ENCODE measurements at regions not wholly inside any gene's neighbourhood (a gene's known extent, or its start where the extent isn't known, plus 50 kb on each side); places are given as distances from the start of the nearest gene placed in this dataset.
"Not testable (repeated sequence)": the region's sequence is repeated elsewhere in the genome, so short reads cannot be mapped to it uniquely, and the experiment has no call there.

DNA sequence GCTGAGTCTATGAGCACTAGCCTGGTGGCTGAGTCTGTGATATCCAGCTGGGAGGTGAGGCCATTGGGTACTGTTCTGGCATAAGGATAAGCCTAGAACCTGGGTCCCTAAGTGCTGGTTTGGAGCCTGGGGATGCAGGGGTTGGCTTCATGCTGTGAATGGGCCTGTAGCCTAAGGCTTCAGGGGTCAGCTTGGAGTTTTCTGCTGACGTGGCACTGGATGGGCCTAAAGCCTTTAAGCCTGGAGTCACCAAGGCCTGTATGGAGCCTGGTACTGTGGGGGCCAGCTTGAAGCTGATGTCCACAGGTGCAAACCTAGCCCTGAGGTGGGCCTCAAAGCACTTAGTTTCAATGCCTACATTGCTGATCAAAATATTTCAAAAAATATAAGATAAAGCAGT, 979.6 kb upstream of the POU3F4 start:
- FAIRE-seq = no peak

DNA sequence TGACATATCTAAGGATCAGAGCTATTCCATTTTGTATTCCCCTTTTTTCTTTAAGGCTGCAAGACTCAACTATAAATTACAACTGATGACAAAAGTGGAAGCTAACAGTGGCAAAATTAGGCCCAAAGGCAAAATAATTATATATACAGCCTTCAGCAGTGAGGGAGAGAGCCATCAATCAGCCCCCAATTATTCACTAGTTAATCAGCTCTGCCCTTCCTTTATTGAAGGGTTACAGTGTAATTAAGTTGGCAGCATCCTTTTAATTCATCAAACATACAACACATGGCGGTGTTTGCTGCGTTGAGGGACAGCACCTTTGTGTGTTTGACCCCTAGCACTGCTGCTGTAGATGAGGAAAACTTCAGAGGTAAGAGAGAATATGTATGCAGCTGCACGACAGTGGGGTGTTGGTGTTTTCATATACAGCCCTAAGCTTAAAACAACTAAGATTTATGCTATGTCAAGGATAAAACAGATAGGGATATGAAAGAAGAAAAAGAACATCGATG, 973.9 kb upstream of the POU3F4 start:
- no peak for FAIRE-seq

DNA sequence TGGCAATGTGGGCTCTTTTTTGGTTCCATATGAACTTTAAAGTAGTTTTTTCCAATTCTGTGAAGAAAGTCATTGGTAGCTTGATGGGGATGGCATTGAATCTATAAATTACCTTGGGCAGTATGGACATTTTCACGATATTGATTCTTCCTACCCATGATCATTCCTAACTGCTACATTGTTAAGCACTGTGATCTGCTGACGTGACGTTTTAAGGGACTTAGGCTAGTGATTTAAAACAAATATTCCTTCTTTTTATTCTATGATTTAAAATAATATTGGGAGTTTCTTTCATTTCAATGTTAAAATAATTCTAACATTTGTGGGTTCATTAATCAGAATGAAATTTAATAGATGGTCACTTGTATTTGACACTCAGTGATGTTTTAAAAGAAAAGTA, 970.9 kb upstream of the POU3F4 start:
- FAIRE-seq = not testable (repeated sequence)

DNA sequence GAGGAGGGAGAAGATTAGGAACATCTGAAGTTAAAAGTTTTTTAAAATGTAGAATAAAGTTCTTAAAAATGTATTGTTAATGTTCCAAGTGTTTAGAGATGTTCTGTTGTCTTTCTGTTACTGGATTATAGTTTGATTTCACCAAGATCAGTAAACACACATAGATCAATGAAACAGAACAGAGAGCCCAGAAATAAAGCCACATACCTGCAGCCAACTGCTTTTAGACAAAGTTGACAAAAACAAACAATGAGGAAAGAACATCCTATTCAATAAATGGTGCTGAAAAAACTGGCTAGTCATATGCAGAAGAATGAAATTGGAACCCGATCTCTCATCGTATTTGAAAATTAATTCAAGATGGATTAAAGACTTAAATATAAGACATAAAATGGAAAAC, 966.3 kb upstream of the POU3F4 start:
- peak; percentile 17 for FAIRE-seq

DNA sequence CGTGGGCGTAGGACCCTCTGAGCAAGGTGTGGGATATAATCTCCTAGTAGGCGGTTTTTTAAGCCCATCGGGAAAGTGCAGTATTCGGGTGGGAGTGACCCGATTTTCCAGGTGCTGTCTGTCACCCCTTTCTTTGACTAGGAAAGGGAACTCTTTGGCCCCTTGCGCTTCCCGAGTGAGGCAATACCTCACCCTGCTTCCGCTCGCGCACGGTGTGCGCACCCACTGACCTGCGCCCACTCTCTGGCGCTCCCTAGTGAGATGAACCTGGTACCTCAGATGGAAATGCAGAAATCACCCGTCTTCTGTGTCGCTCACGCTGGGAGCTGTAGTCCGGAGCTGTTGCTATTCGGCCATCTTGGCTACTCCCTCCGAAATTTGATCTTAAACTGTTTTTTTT, 955.9 kb upstream of the POU3F4 start:
- FAIRE-seq = not testable (repeated sequence)

DNA sequence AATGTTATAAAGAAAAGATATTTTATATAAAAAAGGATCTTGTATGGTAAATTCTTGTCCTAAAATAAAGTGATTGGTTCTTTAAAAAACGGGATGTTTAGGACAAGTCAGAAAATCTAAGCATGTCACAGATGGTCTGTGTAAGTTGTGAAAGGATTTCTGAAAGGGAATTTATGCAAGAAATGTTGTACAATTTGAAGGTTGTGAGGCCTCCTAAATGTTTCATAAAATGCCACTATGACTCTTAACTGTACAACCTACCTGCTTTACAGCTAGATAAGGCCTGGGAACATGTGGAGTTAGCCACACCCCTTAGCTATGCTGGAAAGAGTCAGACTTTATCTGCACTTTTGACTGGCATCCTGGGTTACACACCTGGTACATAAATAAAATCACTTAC, 951.5 kb upstream of the POU3F4 start:
- no peak for FAIRE-seq

DNA sequence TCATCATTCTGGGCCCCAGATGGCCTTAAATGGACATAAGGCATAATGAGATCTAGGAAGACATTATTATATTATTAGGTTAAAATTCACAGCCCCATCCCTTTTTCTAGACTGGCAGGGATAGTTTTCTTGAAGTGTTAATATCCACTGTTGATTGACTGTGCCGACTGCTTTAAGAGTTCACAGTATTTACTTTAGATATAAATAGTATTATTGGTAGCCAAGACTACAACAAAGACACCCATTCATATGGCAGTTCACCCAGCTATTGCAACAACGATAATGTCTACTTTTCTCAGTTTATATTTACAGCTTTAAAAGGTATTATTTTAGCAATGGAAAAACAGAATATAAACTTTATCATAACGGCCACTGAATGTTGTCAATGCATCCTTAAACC, 922.2 kb upstream of the POU3F4 start:
- FAIRE-seq = peak; percentile 72

DNA sequence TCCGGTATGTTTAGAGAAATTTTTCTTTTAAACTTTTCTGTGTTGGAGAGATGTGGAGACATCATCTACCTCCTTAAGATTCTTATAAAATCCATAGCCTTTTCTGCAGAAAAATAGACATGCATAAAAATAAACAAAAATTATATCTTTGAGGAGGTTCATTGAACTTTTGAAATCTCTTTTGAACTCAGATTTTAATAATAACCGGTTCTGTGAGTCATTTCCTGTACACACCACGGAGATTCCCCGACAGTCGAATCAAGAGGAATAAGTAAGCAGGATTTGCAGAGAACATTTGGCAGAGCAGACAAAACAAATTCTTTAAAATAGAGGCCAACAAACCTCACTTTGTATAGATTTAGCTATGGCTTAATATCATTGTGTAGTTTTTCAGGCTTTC, 918.7 kb upstream of the POU3F4 start:
- FAIRE-seq = no peak

DNA sequence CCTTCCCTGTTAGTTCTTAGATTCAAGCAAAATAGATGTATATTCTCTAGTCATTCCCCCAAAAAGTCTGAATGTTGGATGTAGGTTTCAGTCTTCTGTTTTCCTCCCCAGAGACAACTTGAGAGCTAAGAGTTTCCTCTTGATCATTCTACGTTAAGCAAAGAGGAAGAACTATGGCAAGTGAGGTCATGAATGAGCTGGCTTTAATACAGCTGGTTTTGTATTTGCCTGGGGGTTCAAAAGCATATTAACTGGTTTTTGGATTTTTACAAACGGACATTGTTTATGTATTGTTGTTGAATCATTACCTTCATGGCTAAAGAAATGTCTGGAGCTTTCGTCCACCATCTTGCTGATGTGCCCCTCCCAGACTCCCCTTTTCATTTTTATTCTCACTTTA, 916.7 kb upstream of the POU3F4 start:
- no peak for FAIRE-seq

DNA sequence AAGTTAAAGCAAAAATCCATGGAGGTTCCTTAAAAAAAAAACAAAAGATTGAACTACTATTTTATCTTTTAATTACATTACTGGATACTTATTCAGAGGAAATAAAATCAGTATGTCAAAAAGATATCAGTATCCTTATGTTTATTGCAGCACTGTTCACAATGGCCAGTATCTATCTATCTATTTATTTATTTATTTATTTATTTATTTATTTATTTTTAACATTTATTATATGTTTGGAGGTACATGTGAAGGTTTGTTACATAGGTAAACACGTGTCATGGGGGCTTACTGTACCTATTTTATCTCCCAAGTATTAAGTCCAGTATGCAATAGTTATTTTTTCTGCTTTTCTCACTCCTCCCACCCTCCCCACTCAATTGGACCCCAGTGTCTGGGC, 881.1 kb upstream of the POU3F4 start:
- FAIRE-seq = no peak

DNA sequence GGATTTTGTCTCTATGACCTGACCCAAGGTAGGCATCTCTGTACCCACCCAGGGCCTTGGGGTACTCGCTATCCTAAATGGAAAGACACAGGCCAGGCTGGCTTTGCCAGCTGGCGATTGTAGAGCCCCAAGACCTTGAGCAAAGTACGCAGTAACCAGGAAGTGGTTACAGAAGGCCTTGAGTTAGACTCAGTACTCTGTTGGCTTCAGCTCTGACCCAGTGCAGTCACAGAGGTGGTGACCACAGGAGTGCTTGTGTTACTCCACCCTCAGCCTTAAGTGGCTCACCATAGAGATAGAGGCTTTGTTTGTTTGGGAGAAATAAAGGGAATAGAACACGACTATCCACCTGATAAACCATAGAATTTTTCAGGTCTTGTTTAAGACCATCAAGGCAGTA, 880.5 kb upstream of the POU3F4 start:
- FAIRE-seq = no peak

DNA sequence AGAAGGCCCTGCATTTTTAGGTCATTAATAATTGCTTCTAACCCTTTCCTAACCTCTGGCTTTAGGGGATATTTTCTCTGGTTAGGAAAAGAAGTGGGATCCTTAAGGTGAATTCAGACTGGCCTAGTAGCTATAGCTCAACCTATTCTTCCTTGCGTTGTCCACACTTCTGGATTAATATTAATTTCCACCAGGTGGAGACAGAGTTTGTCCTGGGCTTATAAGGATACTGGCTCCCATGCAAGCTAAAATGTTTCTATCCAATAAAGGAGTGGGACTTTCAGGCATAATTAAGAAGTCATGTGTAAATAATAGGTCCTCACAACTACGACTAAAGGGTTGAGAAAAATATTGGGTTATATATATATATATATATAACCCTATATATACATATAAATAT, 860.0 kb upstream of the POU3F4 start:
- no peak for FAIRE-seq

DNA sequence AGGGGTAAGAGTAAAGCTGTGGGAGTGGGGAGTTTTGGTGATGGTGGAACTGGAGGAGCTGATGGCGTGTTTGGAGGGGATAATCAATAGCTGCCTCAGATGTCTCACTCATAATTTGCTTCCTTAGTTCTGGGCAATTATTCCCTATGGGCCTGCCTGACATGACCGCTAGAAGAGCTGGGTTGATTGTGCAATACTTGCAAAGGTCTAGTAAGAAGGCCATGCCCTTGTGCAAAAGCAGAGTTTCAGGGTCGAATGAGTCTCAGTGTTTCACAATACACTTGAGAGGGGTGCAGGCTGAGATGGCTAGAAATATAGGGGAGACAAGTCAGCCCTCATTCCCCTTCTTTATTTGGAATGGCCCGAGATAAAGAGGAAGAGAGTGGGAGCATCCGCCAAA, 858.4 kb upstream of the POU3F4 start:
- FAIRE-seq = no peak

DNA sequence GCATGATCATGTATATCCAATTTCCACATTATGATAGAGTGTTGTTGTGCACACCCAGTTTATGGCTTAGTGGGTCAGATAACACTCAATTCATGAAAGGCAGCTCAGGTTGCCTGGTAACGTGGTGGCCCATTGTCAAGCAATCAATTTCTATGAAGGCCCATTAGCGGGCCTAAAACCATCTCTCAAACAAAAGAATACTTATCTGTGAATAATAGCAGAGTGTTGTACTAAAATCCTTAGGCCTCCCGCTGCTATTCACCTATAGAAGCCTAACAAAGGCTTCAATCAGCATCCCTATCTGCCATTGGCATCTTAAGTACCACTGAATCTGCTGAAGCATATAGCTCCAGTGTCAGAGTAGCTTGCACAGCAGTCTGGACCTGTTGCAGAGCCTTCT, 849.6 kb upstream of the POU3F4 start:
- no peak for FAIRE-seq

DNA sequence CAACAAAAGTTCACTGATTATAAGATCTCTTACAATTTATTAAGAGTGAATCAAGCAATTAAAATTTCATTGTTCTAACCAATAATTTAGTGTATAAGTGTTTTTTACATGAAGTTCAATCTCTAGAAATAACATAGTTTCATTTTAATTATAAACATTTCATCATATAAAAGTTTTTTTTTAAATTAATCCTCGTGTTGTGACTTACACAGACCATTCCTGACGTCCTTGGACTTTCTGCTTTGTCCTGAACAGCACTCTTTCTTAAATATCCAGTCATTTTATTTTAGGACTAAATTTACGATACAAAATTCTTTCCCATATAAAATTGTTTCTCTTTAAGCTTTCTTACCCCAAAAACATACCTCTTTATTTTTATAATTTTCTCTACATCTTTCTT, 841.7 kb upstream of the POU3F4 start:
- FAIRE-seq = no peak

DNA sequence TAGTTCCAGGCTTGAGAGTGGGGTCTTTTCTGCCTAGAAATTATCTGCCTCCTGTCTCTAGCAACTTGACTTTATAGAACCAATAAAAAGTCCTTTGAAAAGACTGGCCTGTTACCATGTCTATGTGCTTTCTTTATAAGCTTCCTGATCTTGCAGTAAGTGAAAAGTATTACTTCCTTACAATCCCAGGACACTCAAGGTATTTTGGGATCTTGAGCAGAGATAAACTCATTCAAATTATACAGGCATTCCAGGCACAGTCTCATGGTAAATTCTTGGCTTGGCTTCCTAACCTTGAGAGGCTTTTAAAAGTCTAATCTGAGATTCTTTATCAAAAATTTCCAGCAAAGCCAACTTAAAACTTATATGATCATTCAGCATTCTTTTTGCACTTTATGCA, 833.0 kb upstream of the POU3F4 start:
- FAIRE-seq = no peak

DNA sequence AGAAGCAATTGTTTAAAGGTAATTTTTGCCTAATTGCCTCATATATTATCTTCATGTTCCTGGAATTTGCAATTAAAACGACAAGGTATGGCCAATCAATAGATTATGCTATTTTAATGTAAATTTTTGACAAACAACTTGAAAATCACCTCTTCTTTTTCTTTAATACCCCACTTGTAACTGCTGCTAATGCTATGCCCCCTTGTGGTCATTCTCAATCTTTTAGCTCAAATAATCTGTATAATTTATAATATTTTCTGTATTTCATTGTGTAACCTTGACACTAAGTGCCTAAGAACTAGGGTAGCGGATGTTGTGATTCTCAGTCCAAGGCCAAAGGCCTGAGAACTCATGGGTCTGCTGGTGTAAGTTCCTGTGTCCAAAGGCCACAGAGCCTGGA, 831.7 kb upstream of the POU3F4 start:
- FAIRE-seq = peak; percentile 51

DNA sequence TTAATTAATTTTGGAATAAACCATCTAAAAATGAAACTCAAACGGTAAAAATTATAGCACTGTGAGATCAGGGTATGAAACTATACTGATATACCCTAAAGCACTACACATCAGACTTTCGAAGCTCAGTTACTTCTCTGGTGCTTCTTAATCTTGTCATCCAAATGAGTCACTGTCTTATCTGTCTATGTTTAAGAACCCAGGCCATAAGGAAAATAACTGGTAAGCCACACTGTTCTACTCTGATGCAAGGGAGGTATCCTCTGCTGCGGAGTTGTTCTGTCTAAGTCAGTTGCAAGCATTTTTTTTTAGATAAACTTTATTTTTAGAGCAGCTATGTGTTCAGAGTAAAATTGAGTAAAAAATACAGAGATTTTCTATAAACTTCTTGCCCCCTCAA, 830.8 kb upstream of the POU3F4 start:
- FAIRE-seq = no peak

DNA sequence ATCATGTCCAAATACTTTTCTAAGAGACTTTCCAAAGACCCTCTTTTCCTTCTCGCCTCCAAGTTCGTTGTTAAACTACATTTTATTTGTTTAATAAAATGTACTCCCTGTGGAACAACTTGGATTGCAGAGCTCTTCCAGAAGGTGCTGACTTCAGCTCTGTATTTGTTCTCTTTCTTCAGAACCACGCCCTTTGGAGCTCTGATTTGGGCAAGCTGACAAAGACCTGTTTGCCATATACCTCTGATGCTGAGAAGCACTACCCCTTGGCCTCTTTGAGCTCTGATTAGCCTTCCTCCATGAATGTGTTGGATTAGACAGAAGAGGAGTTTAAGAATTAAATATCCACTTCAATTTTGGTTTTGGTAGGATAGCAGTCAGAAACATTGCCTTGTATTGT, 815.1 kb upstream of the POU3F4 start:
- no peak for FAIRE-seq

DNA sequence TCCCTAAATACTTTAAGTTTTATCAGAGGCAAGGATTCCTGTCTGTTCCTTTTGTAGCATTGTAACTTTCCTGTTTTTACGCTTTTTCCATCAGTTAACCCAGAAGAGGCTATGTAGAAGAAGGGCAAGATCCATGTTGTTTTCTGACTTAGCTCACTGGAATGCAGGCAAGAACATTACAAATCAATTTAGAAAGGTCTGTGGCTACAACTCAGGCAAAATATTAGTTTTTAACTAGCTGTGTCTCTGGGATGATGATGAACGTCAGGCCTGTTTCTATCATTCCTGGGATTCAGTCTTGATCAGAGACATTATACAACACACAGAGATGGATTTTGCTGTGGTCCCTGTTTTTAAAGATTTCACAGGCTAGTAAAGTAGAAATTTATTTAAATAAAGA, 813.0 kb upstream of the POU3F4 start:
- no peak for FAIRE-seq

DNA sequence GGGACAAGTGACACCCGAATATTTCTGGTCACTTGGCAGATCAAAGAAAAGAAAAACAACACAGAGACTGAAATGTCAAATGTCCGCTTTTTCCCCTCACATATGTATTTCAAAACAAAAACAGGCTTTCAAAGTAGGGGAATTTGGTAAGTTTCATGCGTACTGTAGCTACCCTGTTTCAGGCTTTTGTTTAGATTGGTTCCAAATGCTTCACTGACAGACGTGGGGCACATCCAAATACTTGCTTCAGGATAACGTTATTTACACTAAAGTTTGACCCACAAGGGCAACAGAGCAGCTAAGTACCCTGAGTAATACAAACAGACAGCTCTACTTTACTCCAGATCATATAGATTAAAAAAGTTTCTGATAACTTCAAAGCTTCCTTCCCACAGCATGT, 804.5 kb upstream of the POU3F4 start:
- FAIRE-seq = no peak

DNA sequence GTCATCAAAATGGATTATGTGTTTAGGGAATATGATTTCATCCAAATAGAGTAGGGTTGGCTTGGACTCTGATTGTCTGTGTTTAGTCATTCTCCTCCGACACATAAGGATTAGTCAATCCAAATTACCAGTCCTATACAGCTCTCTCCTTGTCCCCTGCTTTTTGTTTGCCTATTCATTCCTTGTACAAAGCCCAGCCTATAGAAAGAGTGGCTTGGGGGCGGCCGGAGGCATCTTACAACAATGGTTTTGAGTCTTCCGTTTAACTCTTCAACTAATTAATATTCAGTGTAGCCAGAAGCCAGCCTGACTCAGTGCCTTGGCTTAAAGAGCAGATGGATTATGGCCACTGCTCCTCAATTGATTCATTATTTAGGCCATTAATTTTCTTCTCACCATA, 796.6 kb upstream of the POU3F4 start:
- FAIRE-seq = no peak

DNA sequence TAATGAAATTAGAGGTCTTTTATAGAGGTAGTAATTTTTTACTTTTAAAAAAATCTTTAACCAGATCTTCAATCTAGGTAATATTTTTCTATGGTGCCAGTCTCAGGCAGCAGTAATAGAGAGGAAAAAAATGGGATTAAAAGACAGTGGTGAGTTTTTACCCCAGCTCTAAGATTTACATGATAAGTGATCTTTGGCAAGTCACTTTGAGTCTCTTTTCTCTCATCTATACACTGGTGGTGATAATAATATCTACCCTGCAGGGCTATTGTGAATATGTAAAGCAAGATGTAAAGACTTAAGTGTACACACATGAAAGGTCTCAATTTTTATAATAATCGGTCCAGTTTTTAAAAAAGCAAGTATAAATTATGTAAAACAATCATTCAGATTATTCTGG, 786.2 kb upstream of the POU3F4 start:
- FAIRE-seq = no peak

DNA sequence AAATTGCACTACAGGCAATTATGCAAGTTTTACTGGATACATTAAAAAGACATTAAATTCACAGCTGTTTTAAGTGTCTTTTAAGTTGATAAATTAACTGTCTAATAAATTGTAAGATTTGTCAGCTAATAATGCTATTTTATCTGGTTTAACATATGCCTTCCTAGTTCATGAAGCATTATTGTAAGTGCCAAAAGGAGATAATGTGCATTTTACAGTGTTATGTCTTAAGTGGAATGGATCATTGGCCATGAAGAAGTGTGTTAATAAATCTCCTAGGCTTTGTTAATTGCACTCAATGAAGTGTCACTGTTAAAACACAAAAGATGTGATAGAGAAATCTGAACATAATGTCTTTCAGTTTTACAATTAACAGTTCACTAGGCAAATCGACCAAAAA, 784.3 kb upstream of the POU3F4 start:
- no peak for FAIRE-seq

DNA sequence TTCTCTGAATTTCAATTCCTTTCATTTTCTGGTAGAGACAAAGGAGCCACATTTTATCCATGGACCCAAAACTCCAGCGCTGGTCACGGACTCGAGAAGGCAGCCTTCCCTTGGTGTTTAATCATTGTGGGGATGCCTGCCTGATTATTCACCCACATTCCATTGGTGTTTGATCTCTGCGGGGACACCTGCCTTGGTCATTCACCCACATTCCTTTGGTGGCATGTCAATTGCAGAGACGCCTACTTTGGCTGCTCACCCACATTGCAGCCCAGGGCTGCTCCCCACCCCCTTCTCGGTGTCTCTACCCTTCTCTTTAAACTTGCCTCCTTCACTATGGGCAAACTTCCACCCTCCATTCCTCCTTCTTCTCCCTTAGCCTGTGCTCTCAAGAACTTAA, 780.7 kb upstream of the POU3F4 start:
- not testable (repeated sequence) for FAIRE-seq

DNA sequence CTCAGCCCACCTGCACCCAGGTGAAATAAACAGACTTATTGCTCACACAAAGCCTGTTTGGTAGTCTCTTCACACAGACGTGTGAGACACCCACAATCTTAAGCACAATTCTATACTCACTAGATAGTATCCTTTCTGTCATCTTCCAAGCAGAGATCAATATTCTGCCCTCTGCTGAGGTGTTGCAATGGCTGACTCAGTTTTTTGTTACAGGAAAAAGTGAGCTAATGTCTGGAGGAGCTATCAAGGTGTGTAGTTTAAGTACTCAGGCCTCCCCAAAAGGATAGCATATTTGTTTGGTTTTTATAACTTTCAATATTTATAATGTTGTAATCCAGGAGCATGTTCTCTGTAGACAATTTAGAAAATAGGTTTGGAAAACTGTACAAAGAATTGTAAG, 775.2 kb upstream of the POU3F4 start:
- no peak for FAIRE-seq
